Islet precursor cell (in vitro differentiated cells): ENCODE measurements at regions not wholly inside any gene's neighbourhood (a gene's known extent, or its start where the extent isn't known, plus 50 kb on each side); places are given as distances from the start of the nearest gene placed in this dataset.

Source experiments
- DNase-seq: peaks from one replicate; pipeline ENCODE4 v3.0.0-alpha.2; 2018

DNA sequence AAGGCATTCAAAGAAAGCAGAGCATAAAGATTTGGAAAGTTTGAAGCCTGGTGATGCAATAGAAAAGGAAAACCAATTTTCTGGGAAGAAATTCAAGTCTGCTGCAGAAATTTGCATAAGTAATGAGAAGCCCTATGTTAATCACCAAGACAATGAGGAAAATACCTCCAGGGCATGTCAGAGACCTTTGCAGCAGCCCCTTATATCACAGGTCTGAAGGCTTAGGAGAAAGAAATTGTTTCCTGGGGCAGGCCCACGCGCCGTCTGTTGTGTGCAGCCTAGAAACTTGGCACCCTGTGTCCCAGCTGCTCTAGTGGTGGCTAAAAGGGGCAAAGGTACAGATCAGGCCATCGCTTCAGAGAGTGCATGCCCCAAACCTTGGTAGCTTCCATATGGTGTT is 495.3 kb upstream of the CDH6 start:
- no peak for DNase-seq

DNA sequence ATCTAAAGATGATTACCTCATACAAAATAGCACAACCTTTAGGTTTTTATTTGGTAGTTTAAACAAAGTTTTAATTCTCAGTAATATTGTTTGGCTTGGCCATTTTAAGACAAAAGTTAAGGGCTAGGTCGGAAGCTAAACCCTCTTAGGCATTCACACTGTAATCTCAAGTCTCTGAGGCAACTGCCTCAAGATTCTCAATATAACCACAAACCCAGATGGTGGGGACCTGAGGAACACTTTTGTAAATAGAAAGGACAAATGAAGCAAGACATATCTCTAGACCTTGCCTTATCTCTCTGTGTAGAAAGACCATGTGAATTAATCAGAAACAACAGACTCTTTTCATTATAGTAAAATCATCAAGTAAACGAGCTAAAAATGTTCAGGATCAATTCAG is 500.2 kb upstream of the CDH6 start:
- DNase-seq, result no peak

DNA sequence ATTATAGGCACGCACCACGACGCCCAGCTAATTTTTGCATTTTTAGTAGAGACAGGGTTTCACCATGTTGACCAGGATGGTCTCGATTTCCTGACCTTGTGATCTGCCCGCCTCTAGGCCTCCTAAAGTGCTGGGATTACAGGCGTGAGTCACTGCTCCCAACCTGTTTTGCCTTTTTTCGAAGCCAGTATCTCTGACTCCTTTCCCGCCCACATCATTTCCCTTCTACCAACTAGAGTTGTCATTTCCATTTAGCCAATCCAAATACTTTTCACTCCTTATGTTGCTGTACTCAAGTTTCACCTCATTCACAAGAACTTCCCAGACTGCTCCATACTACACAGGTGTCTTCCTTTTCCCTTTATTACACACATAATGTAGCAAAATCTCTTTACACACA is 502.6 kb upstream of the CDH6 start:
- DNase-seq, result no peak

DNA sequence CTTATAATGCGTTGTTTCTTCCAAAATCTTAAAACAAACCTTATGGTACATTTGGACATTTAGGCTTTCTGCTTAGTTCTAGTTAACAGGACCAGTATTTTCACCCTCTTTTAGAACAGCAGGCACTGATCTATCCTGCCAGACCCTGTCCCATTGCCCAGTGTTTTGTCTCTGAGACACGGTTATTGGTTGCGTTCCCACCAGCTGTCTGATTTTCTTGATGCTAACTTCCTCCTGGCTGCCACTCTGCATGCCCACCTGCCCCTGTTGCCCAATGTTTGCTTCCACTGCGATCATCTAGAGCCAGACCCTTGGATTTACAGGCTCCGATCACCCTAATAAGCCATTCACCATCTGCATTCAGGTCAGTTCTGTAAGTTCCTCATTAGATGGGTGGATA is 506.0 kb upstream of the CDH6 start:
- no peak for DNase-seq

DNA sequence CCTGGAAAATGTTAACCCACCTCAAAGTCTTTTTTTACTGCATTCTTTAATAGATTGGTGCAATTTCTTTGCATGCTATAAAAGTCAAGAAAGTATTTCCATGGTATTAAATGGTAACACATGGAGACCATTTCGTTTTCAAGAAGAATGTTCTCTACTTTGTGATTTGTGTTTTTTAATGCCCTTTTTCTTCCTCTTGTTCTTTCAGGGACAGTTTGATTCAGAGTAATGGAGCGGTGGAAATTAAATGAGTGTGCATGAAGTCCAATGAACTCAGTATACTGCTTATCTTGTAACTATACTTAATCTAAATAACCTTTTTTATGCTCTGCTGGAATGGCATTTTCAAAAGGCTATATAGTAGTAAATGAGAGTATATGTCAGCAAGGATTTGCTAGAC is 507.0 kb upstream of the CDH6 start:
- no peak for DNase-seq

DNA sequence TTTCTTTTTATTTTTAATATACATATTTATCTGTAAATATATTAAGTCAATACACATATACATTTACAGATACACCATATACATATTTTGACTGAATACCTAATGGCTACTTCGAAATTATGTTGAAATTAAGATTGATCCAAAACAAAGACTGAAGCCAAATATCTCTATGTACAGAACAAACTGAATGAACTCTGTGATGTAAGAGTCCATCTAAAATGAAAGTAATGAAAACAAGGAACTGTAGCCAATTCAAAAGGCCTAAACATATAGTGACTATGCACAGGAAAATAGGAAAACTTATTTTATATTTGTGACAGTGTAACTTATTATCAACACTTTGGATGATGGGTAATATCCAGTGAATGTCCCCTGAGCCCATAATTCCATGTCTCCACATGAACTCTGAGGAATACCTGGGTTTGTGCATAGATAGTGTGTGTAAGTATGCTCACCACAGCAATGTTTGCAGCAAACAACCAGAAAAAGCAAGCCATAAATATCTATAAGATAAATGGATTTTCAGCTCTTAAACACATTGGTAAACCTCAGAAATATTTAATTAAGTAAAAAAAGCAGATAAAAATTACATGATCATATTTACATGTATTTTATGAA is 517.2 kb upstream of the CDH6 start:
- no peak for DNase-seq

DNA sequence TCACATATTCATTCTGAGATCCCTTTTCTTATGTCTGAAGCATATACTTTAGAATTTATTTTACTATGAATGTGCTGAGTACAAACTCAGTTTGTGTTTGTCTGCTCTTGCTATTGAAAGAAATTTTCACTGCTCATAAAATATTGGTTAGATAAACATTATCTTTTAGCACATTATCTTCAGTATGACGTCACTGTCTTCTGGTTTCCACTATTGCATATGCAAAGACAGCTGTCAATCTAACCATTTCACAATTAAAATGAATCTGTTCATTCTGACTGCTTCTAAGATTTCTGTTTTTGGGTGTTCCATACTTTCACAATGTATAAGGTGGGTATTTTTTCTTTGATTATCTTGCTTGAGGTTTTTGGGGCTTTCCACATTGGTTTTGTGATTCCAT is 526.2 kb upstream of the CDH6 start:
- DNase-seq, result no peak

DNA sequence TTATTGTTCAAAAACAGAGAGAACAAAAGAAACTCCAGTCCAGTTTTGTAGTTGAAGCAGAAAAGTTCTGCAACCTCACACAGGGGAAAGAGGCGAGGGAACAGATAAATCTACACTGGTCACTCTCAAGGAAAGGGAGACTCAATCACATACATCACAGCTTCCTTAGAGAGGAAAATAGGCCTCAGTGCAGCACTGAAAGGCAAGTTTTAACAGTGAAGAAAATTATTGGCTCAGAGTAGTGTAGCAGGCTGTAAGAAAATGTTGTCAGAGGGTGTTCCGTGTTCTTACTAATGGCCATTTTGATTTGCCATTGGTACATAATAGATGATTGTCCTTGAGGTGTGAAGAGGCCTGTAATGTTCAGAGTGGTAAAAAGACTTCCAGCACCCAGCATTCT is 530.0 kb upstream of the CDH6 start:
- no peak for DNase-seq

DNA sequence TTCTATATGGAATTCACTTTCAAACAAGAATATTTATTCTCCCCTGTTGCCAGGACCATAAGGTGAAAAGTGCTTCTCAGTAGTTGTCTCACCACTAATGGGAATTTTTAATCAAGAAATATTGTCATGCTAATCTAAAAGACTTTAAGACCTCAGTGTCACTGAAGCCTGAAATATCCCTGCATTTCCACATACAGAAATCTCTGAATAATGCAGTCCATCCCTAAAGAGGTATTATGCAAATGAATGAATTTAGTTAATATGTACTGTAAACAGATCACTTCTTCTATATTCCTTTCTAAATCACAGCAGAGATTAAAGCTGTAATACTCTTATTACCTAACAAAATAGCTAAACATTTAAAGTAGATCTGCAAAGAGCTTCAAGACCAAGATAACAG is 531.1 kb upstream of the CDH6 start:
- no peak for DNase-seq

DNA sequence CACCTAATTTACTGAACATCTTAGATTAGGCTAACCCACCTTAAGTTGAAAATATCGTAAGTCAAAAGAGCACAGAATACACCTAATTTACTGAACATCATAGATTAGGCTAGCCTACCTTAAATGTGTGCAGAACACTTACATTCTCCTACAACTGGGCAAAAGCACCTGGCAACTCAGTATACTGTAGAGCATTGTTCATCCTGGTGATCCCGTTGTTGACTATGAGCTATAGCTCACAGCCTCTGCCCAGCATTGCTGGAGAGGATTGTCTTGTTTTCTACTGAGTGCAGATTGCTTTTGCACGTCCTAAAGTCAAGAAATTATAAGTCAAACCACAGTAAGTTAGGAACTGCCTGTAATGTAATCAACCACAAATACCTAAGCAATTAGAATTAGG is 531.8 kb upstream of the CDH6 start:
- DNase-seq, result no peak

DNA sequence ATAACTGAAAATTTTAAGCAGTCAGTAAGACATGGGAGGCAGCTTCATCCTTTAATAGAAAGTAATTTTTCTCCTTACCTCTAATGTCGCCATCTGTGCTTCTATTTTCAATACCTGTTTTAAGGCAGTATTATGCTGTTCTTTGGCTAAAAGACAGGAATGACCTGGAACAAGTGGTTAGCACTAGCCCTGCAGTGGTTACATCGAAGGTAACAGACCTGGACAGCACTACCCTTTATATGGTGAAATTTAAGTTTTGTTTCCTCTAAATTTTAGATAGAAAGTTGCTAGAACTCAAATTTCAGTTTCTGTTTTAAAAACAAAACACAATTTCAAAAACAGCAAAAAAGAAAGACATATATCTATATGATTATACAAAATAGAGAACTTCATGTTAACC is 534.1 kb upstream of the CDH6 start:
- DNase-seq, result no peak

DNA sequence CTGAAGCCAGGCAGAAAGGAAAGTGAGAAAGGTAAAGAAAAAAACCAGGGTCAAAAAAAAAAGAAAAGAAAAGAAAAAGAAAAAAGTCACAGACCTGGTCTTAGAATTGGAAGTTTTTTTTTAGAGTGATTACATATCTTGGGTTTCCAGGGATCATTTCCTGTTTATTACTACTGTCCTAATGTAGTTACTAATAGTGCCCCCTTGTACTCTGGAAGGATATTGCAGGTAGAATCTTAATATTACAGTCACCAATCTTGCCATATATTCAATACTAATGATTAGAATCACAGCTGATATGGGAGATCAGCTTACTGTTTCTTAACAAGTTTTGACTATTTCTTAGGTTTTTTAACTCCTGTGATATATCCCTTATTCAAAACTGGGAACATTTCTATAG is 543.2 kb upstream of the CDH6 start:
- no peak for DNase-seq

DNA sequence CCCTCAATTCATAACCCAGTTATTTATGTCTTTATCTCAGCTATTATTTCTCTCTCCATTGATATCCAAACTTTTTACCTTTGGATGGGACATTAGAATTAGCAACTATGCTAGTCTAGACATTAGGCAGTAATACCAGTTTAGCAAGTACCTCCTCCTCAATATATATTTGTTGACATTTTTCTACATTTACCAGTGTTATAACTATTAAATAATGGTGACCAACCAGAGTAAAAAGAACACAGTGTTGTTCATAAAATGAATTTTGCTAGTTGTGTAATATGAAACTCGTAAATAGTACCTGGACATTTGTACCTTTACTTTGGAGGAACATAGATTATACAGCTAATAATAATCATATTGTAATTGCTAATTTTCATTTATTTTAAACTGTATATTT is 554.6 kb upstream of the CDH6 start:
- DNase-seq, result no peak

DNA sequence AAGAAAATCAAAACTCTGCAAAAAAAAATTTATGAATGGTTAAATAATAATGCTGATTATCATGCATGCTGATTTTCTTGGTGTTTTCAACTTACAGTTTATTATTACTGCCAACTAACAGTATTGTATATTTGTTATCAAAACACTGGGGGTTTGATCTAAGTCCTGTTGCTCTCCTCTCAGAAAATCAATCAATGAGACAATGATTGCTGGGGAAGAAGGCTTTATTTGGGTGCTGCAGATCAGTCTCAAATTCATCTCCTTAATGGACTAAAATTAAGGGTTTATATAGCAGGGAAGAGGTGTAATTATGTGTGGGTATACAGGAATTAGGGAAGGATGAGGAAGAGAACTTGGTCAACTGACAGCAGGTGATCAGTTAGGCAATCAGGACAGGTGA is 565.5 kb upstream of the CDH6 start:
- no peak for DNase-seq

DNA sequence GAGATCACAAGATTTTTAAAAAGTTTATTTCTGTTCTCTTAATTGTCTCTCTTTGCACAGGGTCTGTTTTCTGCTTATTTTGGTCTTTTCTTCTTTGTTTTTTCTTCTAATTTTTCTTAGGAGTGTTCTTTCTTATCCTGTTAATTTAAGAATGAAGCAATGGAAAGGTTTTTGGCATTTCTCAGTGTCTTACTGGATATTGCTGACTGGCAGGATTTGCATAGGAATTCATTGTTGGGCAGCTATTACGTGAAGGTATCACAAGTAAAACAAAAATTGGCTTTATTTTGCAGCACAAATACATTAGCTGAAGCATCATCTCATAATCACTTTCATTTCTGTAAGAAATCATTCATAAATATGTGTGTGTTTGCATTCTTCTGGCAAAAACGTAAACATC is 566.9 kb upstream of the CDH6 start:
- DNase-seq, result no peak

DNA sequence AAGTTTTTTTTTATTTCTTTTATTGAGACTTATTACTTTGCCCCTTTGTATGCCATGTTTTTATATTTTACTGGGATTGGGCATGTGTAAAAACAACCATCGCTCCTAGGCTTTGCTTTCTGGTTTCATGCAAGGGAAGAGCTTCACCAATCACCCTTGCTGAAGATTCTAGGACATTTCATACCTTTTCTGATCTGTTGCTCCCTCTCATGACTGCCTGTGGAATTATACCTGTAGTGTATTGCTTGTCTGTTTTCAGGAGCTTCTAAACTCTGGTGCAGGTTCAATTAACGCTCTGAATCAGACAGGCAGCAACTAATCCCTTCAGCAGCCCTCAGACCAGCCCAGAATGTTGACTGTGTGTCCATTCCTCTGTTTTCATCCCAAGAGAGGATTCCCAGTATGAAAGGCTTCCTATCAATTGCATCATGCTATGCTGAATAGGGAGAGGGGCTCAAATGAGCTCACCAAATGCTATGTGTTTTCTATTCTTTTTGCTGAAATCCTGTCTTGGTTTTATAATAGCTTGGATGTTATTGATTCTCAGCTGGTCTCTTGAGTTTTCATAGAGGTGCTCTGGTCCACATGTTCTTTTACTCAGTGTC is 572.9 kb upstream of the CDH6 start:
- DNase-seq, result no peak

DNA sequence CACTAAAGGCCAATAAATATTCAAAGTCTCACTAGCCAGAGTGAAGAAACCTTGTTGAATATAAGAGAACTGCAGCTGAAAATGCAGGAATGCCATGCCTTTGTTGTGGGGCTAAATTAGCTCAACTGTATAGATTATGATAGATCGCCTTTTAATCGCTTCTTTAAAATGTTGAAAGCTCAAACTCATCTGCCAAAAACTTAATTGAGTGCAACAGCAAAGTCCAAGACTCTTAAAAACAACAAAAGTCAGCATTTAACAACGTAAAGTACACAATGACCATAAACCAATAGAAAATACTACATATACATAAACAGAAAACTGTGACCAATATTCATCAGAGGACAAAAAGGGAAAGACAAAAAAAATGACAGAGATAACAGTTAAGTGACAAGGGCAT is 585.0 kb upstream of the CDH6 start:
- no peak for DNase-seq

DNA sequence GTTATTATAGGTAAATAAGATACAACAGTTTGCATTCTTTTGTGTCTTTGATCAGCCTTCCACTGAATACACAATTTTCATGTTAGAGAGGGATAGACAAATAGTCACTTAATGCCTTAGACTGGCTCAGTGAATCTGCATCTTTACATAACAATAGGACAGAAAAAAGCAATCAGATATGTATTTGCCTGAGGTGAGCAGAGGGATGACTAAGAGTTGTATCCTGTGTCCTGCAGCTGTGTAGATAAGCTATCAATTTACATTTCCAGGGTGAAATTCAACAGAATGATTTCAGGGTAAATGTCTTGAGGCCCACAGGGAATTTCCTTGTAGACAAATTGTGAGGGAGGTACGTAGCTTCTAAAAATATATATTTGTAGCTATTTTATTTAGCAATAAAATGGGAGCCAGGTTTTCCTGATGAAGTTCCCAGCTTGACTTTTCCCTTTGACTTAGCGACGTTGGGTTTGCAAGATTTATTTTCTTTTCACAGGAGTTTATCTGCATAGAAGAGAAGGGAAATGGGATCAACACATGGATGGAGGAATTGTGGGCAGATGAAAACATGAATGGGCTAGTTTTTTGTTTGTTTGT is 586.1 kb upstream of the CDH6 start:
- DNase-seq, result no peak

DNA sequence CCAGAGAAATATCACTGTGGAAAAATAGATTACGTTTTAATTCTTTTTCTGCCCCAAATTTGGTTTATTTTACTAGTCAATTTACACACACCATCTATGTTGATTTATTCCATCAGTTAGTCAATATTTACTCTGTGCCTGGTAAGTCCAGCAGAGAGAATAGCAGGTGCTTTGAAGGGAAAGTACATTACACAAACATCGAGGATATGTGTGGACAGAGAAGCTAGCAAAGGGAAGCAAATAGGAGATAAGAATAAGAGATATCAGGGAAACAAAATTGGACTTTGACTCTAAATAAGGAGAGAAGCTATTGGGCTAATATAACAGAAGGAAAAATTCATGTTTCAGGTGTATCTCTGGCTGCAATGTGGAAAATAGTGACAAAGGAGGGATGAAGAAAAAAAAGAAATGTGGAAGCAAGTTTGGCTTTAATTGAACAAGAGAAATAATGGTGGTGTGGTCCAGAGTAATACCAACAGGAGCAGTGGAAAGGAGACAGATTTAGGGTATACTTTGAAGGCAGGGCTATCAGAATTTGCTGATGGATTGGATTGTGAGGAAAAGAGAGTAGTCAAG is 587.7 kb upstream of the CDH6 start:
- DNase-seq, result no peak

DNA sequence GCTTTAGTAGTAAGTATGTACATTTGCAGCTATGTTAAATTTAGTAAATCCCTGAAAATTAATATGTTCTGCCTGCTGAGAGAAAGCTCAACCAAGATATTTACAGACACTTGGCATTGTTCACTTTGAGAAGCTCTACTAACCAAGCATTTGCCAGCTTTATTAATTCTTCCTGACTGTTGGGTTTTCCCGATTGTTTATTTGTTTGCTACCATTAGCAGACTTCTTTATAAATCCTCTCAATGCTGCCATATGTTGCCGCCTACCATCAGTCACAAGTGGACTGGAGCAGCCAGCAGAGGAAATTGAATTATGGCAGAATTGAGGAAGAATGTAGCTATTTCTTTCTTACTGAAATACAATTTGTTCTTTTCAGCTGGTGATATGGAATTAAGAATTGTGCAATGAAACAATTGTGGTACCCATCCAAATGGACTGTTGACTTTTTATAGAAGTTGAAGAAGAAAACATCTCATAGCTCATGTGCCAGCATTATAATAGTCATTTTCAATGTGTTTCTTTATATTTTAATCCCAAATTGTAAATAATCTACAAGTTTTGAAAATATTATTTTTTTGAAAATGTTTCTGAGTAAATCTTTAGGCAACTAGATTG is 588.7 kb upstream of the CDH6 start:
- DNase-seq, result no peak

DNA sequence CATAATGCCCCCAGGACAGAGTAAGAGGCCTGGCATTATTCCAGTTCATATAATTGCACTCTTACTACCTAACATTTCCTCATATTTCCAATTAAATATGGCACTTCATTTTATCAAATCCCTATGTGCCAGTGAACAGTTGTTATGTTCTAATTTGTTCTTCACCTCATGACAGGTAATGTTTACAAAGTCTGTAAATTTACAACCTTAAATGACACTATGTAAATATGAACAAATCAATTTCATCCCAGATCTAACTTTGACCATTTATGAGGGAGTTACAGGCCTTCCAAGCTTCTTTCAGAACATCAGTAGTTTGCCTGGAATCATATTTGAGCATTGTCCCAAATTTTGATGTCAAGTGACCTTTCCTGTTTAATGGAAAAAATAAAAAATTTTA is 592.6 kb upstream of the CDH6 start:
- no peak for DNase-seq

DNA sequence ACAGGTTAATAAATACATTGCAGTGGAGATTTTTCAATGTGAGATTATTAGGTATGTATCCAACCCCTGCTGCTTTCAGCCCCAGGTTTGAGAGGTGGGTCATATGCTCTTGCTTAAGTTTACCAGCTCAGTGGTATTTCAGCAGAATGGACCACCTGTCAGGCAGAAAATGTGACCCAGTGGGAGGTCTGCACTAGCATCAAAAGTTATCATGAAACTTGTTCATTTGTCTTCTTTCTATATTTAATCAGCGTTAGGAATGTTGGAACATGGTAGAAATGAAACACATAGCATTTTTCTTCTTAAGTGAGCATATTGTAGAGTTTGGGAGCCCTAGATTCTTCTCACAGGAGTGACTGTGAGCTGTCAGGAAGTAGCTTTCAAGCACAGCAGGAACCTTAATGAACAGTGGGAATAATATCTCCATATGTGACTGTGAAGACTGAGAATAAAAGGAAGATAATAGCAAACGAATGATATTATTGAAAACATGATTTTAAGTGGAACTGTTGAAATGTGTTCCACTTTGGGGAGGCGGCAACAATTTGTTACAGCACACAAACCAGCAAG is 596.9 kb upstream of the CDH6 start:
- DNase-seq, result no peak

DNA sequence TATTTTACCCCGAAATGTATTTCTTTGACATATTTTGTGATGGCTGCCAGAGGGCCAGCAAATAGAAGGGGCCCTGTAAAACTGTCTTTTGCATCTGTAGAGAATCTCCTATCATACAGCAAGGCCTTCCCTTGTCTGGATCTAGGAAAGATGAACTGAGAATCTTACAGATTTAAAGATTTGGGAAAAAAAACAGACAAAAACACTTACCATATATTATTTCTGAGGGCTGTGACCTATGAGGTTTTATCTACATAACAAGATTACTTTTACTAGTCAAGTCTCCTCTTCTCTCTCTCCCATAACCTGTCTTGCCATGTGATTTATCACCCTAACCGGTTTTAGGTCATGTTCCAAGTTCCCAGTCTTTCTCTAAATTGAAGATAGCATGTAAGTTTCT is 599.2 kb upstream of the CDH6 start:
- no peak for DNase-seq

DNA sequence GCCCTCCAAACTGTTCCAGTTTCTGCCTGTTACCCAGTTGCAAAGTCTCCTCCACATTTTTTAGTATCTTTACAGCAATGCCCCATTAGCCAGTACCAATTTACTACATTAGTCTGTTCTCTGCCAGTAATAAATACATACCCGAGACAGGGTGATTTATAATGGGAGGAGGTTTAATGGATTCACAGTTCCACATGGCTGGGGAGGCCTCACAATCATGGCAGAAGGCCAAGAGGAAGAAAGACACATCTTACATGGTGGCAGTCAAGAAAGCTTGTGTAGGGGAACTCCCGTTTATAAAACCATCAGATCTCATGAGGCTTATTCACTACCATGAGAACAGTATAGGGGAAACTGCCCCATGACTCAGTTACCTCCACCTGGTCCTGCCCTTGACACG is 600.7 kb upstream of the CDH6 start:
- no peak for DNase-seq
